Ammon's horn (tissue), 1 donor: ENCODE measurements at regions not wholly inside any gene's neighbourhood (a gene's known extent, or its start where the extent isn't known, plus 50 kb on each side); places are given as distances from the start of the nearest gene placed in this dataset.
A peak's percentile ranks its signal among the peaks of the same experiment; 100 is the strongest.

ENCODE experiments used
- DNase-seq: peaks from one replicate; pipeline ENCODE4 v3.0.0-alpha.2; 2016; ENCODE audit warnings: low spot score

DNA sequence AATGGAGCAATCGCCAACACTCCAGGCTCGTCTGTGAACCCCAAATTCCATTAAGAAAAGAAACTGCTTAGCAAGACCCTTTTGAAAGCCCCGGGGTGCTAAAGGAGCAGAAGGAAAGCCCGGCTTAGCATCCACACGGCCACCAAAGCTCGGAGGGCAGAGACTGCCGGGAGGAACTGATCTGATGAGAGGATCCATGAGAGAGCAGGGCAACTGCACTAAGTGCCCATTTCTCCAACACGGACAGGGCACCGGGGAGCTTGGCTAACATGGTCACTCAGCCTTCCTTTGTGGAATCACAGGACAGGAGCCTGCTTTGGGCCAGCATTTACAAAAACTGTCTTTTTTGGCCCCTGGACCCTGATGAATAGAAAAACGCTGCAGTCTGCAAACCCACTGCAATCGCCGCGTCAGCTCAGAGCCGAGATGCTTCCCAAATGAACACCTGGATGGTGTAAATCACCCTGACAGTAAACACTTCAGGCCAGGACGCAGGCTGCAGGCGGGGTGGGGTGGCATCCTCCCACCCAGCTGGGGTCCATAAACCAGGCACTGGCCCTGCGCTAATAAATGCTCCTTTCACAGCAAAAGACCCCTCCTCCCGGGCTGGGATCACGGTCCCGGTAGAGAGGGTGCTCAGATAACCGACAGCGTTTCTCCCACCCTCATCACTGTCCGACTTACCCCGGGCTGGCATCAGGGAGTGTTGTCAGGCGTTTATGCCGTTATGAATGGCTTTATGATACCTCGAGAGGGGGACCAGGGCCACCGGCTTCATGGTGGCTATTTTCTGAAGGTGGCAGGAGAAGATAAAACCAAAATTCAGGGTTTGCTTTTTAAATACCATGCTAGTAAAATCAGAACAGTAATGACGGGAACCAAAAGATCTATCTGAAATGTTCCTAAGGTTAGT is 299.5 kb downstream of the IRF8 start:
- DNase-seq = no peak

DNA sequence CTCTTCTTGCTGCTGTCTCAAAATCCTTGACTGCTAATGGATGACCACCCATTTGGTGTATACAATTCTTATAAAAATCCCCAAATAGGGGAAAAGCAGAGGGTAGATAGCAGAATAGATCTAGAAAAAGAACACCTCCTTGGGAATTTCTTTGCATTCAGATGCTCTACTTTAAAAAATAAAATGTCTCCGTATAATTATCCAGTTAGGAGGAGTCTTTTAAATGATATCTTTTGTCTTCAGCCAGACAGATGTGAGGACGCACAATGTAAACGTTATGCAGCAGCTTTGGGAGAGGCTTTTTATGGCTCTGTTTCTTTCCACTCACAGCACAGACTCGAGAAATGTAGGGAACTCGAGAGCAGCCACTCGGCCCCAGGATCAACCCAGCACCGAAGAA is 300.2 kb downstream of the IRF8 start:
- no peak for DNase-seq

DNA sequence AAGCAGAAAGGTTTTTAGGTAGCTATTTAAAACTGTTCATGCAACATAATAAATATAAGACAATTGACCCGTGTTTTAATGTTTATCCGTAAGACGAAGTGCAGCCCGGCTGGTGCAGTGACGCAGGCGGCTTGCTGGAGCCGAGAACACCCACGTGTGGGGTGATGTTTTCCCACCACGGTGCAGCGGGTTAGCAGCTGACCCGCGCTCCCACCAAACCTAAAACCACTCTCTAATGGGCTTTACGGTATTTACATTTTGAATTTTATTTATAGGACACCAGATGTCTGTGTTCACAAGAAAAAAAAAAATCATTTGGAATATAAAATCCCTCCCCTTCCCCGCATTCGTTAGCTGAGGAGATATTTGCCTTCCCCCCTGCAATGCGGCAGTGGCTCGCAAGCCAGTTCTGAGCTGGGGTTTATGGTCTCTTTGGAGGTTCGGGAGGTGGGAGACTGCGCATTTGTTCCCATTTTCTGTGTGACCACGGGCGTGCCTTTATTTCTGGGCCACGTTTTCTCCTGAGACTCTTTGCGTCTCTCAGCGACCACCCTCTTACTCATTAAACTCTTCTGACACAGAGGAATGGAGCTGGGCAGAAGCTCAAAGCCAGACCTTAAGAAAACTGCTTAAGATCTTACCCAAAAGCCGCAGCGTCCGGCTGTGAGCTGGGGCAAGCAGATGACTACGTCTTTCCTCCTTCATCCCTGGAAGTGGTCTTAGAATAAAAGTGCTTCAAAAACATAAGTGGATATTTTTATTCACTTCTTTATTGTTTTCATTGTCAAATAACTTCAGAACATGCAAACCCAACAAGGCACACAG is 301.1 kb downstream of the IRF8 start:
- DNase-seq = no peak

DNA sequence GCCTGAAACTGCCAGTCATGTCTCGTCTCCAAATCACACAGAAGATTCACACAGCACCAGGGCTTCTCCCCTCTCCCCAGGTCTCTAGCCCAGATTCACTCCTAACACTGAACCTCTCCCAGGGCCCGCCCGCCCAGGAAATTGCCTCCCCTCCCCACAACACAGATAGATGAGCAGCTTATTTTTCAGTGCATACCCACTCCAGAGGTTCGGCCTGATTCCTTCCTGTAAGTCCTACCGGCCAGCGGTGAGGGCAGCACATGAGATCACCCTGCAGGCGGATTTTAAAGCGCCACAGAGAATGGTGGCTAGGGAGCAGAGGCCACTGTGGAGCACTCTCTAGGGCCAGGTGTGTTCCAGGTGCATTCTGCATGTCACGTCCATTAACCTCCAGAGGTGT is 301.8 kb downstream of the IRF8 start:
- no peak for DNase-seq

DNA sequence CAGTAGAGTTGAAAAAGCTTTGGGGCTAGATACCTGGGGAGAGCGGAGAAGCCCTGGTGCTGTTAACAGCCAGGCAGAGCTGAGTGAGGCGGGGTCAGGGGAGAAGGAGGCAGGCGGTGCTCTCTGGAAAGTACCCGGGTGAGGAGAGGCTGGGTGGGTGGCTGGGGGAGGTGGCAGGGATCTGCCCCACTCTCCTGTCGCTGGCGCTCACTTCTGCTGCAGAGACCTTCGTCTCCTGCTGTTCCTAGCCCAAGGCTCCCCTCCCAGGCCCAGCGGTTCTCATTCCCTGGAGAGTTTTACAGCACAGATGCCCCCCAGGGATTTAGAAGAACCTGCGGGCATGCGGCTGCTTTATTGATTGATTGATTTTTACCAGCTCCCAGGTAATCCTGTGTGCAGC is 302.8 kb downstream of the IRF8 start:
- DNase-seq = no peak

DNA sequence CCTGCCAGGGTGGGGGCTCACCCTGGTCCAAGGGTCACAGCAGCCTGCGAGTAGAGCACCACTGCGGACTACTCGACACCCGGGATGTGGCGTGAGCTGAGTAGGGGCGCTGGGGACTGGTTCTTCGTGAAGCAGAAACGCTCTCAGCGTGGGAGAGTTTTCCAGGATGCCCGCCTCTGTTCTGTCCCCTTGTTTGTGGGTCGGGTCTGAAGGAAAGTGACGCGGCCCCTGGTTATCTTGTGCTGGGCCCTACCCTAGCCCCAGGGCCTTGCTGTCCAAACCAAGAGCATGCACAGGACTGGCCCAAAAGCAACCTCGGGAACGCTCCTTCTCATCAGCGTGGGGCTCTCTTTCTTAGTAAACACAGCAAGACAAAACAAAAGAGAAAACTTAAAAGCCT is 303.3 kb downstream of the IRF8 start:
- DNase-seq = no peak

DNA sequence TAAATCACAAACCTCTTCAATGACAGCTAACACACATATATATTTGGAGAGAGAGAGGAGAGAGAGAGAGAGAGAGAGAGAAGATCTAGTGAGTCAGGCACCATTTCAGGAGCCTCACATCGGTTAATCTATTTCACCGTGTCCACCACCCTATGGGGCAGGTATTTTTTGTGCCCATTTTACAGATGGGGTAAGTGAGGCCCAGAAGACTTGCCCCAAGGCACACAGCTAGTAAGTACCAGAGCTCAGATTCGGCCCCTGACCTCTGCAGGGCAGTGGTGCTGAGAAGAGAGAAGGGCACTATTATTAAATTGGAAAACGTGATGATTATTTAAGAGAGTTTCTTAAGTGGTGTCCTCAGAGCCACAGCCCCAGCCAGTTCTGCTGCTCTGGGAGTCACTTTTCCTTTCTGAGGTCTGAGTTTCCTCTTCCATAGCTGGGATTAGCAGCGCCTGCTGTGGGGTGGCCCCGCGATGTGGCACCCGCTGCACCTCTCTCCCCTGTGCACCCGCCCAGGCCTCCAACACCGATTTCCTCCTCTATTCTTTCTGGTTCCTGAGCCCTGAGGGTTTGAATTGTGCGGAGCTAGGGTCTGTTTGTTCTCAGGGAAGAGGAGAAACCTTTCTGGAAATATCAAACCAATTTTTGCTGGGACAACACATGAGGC is 303.9 kb downstream of the IRF8 start:
- no peak for DNase-seq

DNA sequence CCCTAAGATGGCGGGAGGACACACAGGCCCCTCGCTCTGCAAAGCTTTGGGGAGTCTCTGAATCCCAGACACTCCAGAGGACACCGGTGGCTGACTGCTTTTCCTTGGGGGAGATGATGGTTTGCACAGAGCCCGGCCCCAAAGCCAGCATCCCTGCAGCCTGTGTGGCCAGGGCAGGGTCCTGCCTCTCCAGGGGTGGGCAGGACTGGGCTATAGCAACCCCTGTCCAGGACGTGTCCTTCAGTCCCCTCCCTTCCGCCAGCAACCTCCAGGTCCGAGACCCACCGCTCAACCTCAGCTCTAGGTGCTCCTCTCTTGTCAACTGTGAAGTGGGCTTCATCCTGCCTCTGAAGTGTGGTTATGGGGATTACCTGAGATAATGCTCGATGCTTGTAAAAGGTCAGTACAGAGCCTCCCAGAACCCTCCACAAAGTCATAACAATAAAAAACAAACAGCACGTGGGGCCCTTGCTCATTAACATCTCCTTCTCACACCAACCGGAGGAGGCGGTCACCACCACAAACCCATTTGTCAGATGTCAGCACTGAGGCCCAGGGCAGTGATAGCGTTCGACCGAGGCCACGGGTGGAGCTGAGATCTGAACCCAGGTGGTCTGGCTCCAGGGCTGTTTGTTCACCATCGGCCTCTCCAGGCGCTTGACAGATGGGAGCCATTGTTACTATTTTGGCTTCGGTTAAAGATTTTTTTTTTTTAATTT is 304.8 kb downstream of the IRF8 start:
- no peak for DNase-seq

DNA sequence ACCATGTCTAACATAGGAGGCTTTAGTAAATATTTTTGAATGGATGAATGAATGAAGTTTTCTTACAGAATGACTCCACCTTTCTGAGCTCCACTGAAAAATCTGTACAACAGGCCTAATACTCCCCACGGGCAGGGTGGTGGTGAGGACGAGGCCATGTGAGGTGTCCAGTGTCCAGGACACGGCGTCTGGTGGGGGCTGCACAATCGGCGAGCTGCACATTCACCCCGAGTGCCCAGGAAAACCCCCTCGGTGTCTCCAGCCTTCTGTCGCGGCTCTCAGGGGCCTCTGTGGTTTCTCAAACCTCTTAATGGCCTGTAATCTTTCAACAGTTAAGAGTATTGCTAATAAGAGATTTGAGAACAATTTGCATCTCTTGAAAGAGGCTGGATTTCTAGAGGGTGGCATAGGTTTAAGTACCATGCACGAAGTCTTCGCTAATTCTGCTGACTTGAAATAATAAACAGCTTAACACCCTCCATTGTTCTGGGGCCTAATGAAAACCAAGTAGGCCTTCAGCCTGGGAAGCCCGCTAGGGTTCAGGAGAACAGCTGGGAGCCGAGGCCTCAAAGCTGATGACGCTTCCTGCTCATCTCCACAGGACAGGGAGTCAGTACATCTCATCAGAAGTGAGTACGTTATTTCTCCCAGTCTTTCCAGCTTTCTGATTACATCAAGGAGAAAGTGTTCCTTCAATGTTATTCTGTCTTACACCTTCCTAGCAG is 304.6 kb upstream of the FOXF1 start:
- DNase-seq = no peak

DNA sequence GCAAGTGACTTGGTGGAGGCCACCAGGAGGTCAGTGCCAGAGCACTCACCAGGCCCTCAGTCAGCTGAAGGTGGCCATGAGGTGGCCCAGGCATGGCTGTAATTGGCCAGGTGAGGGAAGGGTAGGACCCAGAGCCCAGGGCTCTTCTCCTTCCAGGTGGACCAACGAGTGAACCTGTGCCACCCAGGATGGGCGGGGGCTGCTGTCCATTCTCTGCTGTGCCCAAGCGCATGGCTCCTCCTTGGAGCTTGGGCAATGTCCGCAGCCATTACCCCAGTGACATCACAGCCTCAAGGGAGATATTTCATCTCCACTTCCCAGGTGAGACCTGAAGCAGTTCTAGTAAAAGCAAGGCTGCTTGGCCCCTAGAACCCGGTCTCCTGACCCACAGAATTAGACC is 303.0 kb upstream of the FOXF1 start:
- DNase-seq = no peak

DNA sequence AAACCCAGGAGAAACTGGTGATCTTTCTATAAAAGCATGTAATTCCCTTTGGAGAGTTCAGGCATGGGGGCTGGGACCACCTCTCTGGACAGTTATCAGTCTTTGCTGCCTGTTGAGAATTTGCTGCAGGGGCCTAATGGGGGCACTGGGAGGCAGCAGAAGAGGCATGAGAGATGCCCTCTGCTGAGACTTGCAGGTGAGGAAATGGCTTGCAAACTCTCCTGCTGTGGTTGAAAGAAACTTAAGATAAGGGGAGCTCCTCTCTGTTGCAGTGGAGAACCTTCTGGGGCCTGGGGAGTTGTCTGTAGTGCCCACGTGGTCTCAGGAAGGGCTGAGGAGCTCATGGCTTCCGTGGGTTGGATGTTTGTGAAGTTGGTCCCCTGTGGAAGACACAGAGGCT is 301.1 kb upstream of the FOXF1 start:
- no peak for DNase-seq

DNA sequence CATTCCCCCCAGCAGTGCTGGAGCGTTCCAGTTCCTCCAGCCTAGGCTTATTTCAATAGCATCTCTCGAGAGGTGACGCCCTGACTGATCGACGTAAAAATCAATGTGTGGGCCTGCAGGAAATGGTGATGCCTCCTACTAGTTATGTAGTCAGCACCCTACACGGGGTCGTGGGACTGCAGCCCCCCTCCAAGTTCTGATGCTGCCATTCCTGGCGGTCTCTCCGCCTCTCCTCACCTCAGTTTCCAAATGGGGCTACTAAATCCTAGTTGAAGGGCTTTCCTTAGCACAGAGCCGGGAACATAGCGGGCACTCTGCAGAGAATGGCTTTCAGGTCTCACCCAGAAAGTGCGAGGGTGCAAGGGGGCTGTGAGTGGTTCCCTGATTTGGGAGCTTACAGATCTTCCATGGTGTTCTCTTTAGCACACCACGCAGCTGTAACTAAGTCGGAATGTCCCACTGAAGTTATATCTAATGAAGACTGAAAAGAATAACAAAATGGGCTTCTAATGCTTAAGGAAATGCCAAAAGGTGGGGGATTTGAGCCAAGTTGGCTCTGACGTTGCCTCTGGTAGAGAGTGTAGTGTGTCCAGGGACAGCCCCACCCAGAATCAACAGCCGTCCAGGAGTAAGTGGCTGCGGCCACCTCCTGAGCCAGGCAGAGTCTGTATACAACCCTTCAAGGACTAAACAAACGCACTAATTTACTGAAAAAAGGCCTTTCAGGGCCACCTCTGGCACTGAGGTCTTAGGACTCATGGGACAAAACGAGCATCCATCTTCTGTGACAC is 299.7 kb upstream of the FOXF1 start:
- DNase-seq = no peak

DNA sequence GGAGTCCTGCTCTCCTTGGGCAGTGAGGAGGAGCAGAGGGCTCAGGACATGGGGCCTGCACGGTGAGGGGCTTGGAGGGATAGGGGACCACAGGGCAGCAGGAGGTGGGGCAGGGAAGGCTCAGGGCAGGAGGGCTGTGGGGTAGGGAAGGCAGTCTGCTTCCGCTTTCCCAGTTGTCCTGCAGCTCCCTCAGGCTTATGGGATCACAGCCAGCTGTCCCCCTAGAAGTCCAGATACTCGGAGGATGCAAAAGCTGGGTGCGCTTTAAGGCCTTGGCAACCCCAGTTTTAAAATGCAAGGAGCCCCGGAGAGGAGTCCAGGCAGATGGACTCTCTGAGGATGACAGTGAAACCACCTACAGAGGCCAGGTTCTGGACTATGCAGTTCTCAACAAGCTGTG is 299.1 kb upstream of the FOXF1 start:
- no peak for DNase-seq

DNA sequence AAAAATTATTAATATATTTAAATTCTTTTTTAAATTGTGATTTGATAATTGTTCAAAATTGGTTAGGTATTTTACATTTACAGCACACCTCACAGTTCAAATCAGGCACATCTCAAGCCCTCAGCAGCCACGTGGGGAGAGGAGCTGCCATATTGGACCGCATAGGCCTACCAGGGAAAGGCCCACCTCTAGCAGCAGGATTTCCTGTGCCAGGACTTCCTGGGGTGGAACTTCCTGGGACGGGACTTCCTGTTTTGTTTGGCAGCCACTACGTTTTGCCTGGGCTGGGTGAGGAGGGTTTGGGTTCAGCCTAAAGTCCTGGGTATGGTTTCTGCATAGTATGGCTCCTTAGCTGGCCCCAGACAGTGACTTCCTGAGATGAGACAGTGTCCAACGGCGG is 298.5 kb upstream of the FOXF1 start:
- DNase-seq = no peak

DNA sequence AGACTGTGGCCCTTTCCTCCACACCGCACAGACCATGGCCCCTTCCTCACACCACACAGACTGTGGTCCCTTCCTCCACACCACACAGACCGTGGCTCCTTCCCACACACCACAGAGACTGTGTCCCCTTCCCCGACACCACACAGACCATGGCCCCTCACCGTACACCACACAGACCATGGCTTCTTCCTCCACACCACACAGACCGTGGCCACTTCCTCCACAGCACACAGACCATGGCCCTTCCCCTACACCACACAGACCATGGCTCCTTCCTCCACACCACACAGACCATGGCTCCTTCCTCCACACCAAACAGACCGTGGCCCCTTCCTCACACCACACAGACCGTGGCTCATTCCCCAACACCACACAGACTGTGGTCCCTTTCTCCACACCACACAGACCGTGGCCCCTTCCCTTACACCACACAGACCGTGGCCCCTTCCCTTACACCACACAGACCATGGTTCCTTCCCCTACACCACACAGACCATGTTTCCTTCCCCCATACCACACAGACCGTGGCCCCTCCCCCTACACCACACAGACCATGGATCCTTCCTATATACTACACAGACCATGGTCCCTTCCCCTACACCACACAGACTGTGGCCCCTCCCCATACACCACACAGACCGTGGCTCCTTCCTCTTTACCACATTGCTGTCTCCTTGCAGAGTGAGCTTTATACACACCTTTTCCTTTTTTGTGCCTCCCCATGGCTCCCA is 297.5 kb upstream of the FOXF1 start:
- peak; percentile 36 for DNase-seq

DNA sequence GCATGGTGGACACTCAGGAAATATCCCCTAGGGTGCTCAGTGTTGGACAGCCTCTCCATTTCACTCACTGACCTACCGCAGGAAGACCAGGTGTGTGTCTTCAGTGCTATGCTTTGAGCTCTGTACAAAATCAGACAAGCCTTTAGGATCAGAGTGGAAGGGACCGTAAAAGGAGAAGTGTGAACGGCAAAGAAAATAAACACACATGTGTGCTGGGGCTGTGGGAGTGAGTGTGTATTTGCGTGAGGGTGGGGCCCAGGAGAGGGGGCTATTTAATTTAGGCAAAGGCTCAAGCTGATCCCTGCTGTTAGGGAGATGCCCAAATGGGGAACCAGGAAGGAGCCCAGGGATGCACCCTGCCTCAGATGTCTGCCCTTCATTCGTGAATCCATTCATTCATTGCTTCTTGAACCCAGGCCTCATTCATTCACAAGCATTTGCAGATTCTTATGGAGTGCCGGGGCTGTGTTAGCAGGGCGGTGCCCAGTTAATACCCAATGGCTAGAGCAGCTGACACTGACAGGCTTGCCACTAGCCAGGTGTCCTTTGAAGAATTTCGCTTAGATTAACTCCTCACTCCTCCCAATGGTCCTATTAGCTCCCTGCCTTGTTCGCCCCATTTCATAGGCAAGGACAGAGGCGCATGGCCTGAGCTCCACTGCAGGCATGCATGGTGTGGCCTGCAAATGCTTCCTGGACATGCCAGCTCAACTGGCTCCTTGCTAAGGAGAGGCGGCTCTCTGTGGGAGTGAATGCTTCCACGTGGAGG is 296.7 kb upstream of the FOXF1 start:
- no peak for DNase-seq

DNA sequence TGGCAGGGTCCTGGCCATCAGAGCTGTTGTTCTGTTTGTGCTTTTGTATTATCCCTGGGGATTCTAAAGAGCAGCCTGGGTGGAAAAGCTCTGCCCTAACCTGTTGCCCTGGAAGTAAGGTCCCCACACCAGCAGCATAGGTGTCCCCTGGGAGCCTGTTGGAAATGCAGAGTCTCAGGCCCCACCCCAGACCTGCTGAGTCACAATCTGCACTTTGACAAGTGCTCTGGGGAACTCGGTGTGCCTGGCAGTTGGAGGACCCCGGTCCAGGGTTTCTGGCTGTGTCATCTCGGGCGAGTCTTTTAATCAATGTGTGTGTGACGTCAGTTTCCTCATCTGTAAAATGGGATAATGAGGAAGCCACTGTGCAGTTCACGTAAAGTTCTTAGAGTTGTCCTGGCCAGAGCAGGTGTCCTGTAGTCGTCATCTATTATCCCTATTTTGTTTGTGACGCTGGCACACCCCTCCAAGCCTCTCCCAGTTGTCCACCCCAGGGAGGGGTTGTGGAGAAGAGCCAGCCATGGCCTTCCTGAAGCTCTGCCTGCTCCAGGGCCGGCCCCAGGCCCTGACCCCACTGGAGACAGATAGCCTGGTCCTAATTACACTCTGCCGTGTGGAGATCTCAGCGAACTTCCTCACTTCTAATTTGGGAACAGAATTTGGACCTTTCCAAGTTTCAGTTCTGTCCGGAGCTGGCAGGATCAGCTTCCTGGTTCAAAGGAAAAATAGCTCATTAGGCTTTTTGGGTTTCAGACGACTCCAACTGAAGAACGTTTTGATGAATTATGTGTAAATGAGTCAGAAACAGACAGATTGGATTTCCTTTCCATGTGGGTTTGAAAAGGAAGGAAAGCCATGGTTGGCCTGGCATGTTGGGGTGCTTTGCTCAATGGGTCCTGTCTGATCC is 295.7 kb upstream of the FOXF1 start:
- peak; percentile 16 for DNase-seq
